OCI-LY1 (cell line): ENCODE measurements at regions not wholly inside any gene's neighbourhood (a gene's known extent, or its start where the extent isn't known, plus 50 kb on each side); places are given as distances from the start of the nearest gene placed in this dataset.

Experiments
- H2AFZ ChIP-seq: fragments of 200-600 bp; sonication (generic), shearing (Covaris generic); 2 replicates; pipeline ENCODE4 v1.6.0; 2014; ENCODE audit warnings: antibody characterized with exemption, mild to moderate bottlenecking, low read length
- H3F3A ChIP-seq: fragments of 200-600 bp; sonication (generic), shearing (Covaris generic); 2 replicates; pipeline ENCODE4 v1.6.0; 2014; ENCODE audit warnings: mild to moderate bottlenecking, antibody characterized with exemption, low read length, moderate library complexity; ENCODE audit not compliant: insufficient read depth
- H3K27ac ChIP-seq: fragments of 200-600 bp; sonication (generic); 2 replicates; pipeline ENCODE4 v1.5.1; 2014; ENCODE audit warnings: low read length, mixed run types, mild to moderate bottlenecking, low read depth; ENCODE audit not compliant: poor library complexity, severe bottlenecking
- H3K27me3 ChIP-seq: fragments of 200-600 bp; sonication (generic); 2 replicates; pipeline ENCODE4 v1.6.0; 2014; ENCODE audit warnings: antibody characterized with exemption, mild to moderate bottlenecking, low read length, moderate library complexity; ENCODE audit not compliant: insufficient read depth
- H3K36me3 ChIP-seq: fragments of 200-600 bp; sonication (generic); 2 replicates; pipeline ENCODE4 v1.6.1; 2014; ENCODE audit warnings: mild to moderate bottlenecking, antibody characterized with exemption, low read length, moderate library complexity, mixed read lengths; ENCODE audit not compliant: insufficient read depth
- H3K4me1 ChIP-seq: fragments of 200-600 bp; sonication (generic); 2 replicates; pipeline ENCODE4 v1.5.1; 2014; ENCODE audit warnings: mild to moderate bottlenecking, low read length, moderate library complexity; ENCODE audit not compliant: insufficient read depth, severe bottlenecking
- H3K4me2 ChIP-seq: fragments of 200-600 bp; sonication (generic), shearing (Covaris generic); 2 replicates; pipeline ENCODE4 v1.6.1; 2014; ENCODE audit warnings: low read length
- H3K4me3 ChIP-seq: fragments of 200-600 bp; sonication (generic); 2 replicates; pipeline ENCODE4 v1.5.1; 2014; ENCODE audit warnings: low read length, low read depth, mild to moderate bottlenecking, mixed read lengths; ENCODE audit not compliant: poor library complexity, severe bottlenecking
- H3K79me2 ChIP-seq: fragments of 200-600 bp; shearing (Covaris generic); 2 replicates; pipeline ENCODE4 v1.6.1; 2016; ENCODE audit warnings: mixed run types, low read length, mixed read lengths; ENCODE audit not compliant: insufficient read depth
- H3K9ac ChIP-seq: fragments of 200-600 bp; sonication (generic), shearing (Covaris generic); 2 replicates; pipeline ENCODE4 v1.6.1; 2014; ENCODE audit warnings: mild to moderate bottlenecking, low read length, mixed read lengths
- H3K9me2 ChIP-seq: fragments of 200-600 bp; sonication (generic), shearing (Covaris generic); 2 replicates; pipeline ENCODE4 v1.6.1; 2014; ENCODE audit warnings: low read depth, mild to moderate bottlenecking, low read length, mixed read lengths
- H3K9me3 ChIP-seq: fragments of 200-600 bp; shearing (Covaris generic); 2 replicates; pipeline ENCODE4 v1.6.1; 2014; ENCODE audit warnings: low read length, mixed read lengths
- H4K20me1 ChIP-seq: fragments of 200-600 bp; sonication (generic), shearing (Covaris generic); 2 replicates; pipeline ENCODE4 v1.6.0; 2016; ENCODE audit warnings: mild to moderate bottlenecking, low read length; ENCODE audit not compliant: insufficient read depth
- CTCF ChIP-seq: fragments of 200-600 bp; sonication (generic), shearing (Covaris generic); IDR thresholded peaks from 2 replicates; pipeline ENCODE4 v1.5.1; 2017; ENCODE audit warnings: mild to moderate bottlenecking, antibody characterized with exemption, low read length, moderate library complexity, mixed read lengths
- EZH2 ChIP-seq: fragments of 200-600 bp; sonication (generic), shearing (Covaris generic); IDR thresholded peaks from 2 replicates; pipeline ENCODE4 v1.8.0; 2017; ENCODE audit warnings: borderline replicate concordance, mixed run types, mild to moderate bottlenecking, antibody characterized with exemption, low read length, moderate library complexity, mixed read lengths

- no peak for TF ChIP-seq EZH2
- TF ChIP-seq CTCF = no peak
- Histone ChIP-seq H3K9me2 (no peaks in the 10 kb centered on the region), H3F3A (no peaks in the 10 kb centered on the region)
These were observed 431.2 kb downstream of the CDH26 start for GRCh38 chr20:60389441-60389840.

GRCh38 chr20:60389882-60390281 lies 431.7 kb downstream of the CDH26 start:
- no peaks in the 10 kb centered on the region for H3F3A ChIP-seq
- TF ChIP-seq EZH2 (no peak), CTCF (no peak)
- H3K4me1 ChIP-seq = no peaks in the 10 kb centered on the region
- H3K4me2 ChIP-seq = no peak overlapping the region
- H3K9me3 ChIP-seq = no peaks in the 10 kb centered on the region
- H3K9me2 ChIP-seq = no peaks in the 10 kb centered on the region
- no peaks in the 10 kb centered on the region for H3K79me2 ChIP-seq
- no peak overlapping the region for H2AFZ ChIP-seq
- H3K27me3 ChIP-seq = no peaks in the 10 kb centered on the region
- H3K9ac ChIP-seq = no peak overlapping the region
- no peaks in the 10 kb centered on the region for H4K20me1 ChIP-seq
- H3K27ac ChIP-seq = no peak overlapping the region
- H3K4me3 ChIP-seq = no peak overlapping the region
- no peaks in the 10 kb centered on the region for H3K36me3 ChIP-seq

More at GRCh38 chr20:60389441-60389840, 431.2 kb downstream of the CDH26 start:
- Histone ChIP-seq H2AFZ (no peak overlapping the region), H3K27me3 (no peaks in the 10 kb centered on the region), H3K36me3 (no peaks in the 10 kb centered on the region), H3K4me2 (no peak overlapping the region), H3K9me3 (no peaks in the 10 kb centered on the region), H3K4me3 (no peak overlapping the region), H3K27ac (no peak overlapping the region), H3K79me2 (no peaks in the 10 kb centered on the region), H3K9ac (no peak overlapping the region), H4K20me1 (no peaks in the 10 kb centered on the region), H3K4me1 (no peaks in the 10 kb centered on the region)

GRCh38 chr20:60395991-60396390 lies 437.8 kb downstream of the CDH26 start:
- H3K27me3 ChIP-seq = no peaks in the 10 kb centered on the region
- H3K9ac ChIP-seq = no peak overlapping the region
- H3K36me3 ChIP-seq = no peaks in the 10 kb centered on the region; the same call in 1 of the 2 replicates
- H3K9me2 ChIP-seq = no peaks in the 10 kb centered on the region
- no peak overlapping the region for H2AFZ ChIP-seq
- H3K4me3 ChIP-seq = no peak overlapping the region
- H3K27ac ChIP-seq = no peak overlapping the region
- no peaks in the 10 kb centered on the region for H3K4me1 ChIP-seq
- H3F3A ChIP-seq = no peaks in the 10 kb centered on the region
- H3K4me2 ChIP-seq = no peak overlapping the region
- TF ChIP-seq EZH2 = no peak
- no peak for TF ChIP-seq CTCF
- H3K79me2 ChIP-seq = no peaks in the 10 kb centered on the region
- peaks cover 4% of the 10 kb centered on the region; the same call in 1 of the 2 replicates for H3K9me3 ChIP-seq
- no peaks in the 10 kb centered on the region for H4K20me1 ChIP-seq
